Mesenteric fat pad (tissue), 1 donor: ENCODE measurements at regions not wholly inside any gene's neighbourhood (a gene's known extent, or its start where the extent isn't known, plus 50 kb on each side); places are given as distances from the start of the nearest gene placed in this dataset.

Source experiments
- DNase-seq: peaks from one replicate; pipeline ENCODE4 v3.0.0-alpha.2; 2020; ENCODE audit warnings: low spot score
- donor health status: DM: yes; HTN: yes; CAD: no.

DNA sequence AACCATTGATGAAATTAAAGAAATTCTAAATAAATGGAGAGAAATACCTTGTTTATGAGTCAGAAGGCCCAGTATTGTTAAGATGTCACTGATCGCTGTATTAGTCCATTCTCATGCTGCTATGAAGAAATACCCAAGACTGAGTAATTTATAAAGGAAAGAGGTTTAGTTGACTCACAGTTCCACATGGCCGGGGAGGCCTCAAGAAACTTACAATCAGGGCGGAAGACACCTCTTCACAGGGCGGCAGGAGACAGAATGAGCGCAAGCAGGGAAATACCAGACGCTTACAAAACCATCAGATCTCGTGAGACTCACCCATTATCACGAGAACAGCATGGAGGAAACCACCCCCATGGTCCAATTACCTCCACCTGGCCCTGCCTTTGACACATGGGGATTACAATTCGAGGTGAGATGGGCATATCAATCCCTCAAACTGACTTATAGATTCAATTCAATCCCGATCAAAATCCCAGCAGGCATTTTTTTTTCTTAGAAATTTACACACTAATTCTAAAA lies 157.2 kb downstream of the ENGASE start:
- DNase-seq, result no peak

DNA sequence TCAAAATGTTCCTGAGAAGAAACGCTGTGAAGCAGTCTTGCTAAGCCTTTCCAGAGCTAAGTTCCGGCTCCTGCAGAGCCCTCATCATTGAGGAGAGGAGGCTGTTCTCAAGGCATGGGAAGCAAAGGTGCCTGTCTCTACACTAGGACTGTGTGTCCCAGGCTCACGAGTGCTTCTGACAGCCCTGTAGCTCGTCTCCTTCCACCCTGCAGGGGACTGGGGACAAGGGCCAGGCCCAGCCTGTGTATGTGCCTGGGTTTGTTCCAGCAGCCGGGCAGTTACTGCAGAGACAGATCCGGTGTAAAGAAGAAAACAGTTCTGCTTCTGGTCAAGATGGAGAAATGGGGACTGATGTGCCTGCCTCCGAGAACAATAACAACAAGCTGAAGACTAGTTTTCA lies 156.0 kb downstream of the ENGASE start:
- no peak for DNase-seq

DNA sequence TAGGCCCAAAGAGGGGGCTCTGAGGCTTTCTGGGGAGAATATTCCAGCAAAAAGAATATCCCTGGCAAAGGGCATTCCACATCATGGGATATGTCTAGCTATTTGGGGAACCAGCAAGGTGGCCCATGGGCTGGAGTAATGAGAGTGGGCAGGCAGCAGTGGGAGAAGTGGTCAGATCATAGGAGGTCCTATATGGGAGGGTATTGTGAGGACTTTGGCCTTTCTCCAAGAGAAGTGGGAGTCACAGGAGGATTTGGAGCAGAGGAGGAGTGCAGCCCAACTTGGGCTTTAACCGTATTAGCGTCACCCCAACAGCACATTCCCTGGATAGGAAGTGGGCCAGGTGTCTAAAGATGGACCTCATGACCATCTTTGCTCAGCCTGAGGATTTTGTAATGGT lies 151.4 kb downstream of the ENGASE start:
- no peak for DNase-seq

DNA sequence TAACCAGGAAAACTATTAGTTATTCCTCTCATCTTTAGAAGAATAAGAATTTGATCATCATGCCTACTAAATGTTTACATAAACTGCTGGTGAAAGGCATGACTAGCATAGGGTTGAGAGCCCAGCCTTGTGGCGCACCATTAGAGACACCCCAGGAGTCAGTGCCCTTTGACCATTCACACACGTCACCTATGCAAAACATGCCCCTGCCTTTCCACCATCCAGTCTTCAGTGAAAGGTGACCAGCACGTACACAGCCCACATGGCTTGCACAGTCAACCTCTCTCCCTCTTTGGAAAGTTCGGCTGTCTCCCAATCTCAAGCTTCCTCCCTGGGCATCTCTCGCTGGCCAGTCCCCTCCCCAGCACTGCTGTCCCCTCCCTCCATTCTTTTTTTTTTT lies 150.3 kb downstream of the ENGASE start:
- no peak for DNase-seq

DNA sequence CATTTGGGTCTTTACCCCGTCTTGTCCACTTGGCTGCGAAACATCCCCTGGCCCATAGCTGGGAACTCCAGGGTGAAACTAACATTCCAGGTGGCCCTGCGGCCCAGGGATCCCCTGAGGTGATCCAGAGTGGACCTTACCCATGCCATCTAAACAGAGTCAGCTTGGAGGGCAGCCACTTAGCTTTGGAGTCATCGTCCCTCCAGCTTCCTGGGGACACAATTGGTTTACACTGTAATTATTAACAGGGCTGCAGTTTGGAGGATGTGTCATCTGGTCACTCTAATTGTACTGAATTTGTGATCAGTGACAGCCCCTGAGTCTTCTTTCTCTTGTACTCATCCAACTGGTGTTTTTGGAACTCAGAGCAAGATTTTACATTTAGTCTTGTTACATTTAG lies 149.9 kb downstream of the ENGASE start:
- DNase-seq, result no peak

DNA sequence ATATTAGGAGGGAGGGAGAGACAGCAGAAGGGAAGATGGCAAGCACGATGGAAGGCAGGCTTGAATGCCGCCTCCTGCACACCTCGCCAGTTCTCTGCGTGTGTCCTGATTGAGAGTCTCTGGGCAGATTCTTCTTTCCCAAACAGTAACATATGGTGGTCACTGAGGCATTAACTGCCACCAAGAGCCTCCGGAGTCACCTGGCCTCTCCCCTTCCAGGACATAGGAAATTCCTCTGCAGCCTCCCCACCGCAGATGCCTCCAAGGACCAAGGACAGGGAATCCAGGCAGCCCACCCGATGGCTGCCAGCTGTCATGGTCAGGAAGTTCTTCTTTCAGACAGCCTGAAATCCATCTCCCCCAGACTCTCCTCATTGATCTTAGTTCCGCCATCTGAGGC lies 149.3 kb downstream of the ENGASE start:
- no peak for DNase-seq

DNA sequence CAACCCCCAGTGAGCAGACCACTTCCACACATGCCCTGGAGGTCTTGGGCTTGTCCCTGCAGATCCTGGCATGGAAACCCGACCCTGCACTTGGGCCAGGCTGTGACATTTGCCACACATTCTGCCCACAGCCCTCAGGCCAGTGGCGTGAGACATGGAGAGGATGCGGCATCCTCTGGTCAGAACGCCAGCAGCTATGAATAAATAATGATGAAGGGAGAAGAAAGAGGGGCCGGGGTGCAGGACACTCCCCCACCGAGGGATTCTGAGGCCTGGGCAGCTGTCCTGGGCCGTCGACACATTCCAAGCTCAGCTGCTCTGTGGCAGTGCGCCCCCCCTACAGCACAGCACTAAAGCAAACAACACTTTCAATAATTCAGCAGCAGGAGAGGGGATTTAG lies 148.8 kb downstream of the ENGASE start:
- DNase-seq, result no peak

DNA sequence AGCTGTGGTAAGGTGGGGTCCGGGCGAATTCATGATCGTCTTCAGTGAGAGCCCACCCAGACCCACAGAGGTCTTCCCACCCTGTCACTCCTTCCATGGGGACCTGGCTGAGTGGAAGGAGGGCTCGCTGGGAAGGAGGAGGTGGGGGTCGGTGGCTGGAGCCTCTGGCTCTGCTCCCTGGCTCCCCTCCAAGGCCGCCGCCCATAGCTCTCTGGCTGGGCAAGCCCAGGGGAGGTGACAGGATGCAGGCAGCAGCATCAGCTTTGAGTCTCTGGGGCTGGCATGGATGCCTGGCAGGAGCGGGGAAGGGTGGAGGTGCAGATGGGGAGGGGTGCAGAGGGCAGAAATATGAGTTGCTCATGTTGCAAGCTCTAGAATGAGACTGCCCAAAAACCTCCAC lies 147.0 kb downstream of the ENGASE start:
- DNase-seq, result no peak

DNA sequence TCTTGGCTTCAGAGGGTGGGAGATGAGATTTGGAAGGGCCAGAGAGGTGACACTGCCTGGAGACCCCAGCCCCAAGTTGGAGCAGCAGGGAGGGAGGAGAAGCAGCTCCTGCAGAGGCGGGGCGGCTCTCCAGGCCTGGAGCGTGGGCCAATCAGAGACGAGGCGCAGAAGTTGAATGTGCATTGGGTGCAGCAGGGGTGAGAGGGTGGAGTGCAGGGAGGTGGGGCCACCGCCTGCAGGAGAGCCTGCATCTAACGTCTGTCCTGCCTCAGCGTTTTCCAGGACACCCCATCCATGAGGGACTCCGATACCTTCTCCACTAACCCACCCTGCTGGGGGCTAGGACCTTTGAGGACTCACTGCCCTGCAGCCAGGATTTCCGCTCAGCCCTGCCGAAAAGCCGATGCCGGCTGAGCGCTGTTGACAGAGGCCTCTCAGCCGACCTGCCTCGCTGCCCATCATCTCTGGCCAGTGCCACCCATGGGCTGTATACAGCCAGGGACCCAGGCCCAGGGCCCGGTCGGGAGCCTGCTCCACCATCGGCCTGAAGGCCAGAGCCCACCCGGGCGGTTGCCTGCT lies 146.2 kb downstream of the ENGASE start:
- no peak for DNase-seq

DNA sequence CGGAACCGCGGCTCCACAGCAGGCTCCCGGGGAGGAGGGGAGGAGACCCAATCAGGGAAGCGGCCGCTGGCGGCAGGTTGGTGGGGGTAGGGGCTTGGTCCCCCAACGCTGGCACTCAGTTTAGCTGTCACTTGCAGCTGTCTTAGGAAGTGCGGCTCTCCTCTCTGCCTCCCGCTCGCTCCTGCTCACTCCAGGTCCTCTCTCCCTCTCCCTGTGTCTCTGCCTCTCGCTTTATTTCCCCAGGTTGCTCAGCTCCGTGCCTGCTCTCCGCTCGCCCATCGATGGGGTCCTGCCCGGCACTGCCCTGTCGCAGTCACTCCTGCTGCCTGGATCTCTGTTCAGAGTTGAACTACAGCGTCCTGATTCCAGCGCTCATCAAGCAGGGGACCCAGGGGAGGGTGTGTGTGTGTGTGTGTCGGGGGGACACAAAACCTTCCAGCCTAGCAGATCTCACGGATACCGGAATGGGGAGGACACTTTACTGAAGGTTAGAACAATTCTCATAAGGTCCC lies 145.6 kb downstream of the ENGASE start:
- no peak for DNase-seq

DNA sequence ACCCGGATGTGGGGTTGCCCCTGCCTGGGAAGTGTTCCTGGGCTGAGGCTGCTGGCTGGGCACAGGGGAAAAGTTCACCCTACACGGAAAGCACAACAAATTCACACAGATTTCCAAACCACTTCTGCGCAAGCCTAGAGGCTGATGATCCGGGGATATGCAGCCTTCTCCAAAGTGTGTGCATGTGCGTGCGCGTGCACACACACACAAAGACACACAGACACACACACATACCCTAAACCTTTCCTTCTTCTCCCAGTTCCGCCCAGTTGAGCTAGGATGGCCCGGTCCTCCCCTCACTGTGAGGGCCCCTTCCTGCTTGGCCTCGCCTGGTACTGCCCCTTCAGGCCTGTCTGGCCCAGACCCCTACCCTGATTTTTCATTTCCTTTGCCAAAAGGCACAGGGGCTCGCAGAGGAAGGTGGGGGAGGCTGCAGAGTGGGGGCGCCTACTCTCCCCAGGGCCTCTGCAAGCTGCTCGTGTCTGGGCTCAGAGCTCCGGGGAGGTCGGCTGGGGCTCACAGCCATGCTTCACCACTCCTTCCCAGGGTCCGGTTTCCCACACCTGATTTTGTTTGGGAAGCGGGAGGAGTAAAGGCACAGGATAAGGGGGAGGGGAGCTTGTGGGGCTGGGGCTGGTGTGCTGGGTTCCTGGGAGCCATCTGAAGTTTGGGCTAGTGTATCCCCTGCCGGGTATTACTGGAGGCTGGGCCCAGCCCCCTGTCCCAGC lies 144.7 kb downstream of the ENGASE start:
- no peak for DNase-seq

DNA sequence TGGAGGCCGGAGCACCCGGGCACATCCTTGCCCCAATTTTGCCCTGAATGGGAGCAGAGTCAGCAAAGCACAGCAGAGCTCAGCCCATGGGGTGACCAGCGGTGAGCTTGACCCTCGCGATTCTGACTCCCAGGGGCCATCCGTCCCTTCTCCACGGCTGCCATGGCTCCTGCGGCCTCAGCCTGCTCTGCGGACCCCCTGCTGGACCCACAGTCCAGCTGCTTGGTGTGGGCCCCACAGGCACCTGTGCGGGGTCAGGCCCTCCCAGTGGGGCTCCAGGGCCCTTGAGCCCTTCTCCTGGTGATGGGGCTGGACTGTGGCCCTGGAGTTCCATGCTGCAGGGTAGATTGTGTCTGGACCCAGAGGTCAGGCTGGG lies 144.2 kb downstream of the ENGASE start:
- no peak for DNase-seq

DNA sequence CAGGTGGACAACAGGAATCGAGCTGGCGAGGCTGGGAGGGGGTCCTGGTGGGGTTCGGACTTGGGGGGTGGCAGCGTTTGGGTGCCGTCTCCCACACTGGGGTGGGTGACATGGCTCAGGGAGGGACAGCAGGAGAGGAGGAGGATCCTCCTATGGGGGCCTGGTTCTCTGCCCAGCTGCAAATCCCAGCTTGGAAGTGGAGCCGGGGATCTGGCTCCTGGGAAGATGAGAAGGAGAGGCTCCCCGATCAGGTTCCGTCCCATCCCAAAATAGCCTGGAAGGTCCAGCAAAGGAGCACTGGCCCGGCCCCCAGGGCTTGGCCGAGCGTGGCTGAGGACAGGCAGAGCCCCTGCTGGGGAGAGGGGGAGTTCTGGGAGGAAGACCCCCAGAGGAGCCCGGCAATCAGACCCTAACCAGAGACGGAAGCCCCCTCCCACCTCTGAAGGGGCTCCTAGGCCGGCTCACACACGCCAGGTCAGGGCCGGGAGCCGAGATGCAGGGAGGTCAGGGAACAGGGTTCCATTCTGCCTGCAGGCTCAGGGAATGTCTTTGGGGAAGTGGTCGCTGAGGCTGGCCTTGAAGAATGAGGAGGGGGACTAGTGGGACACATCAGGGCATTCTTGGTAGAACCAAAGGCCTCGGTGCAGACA lies 143.7 kb downstream of the ENGASE start:
- DNase-seq, result no peak

DNA sequence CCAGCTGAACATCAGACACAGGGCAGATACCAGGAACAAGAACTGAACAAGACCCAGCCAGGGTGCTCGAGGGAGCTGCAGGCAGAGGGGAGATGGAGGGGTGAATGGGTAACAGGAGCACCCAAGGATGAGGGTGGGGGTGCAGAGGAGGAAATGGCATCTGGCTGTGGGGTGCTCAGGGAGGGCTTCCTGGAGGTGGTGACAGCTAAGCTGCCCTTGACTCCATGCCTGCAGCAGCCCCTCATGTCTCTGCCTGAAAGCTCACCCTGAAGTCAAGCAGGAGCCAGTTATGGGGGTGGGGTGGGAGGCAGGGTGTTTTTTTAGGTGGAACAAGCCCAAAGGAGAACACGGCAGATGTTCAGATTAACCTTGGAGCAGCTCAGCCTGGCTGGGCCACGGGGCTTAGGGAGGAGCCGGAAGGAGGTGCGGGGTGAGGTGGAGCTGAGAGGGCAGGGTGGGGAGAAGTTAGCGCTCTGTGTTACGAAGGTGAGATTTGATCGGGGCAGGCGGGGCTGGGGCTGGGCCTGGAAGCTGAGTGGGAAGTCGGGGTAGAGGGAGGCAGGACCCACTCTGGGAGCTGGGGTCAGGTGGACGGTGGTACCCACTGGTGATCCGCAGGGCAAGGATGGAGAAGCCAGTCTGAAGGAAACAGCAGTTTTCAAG lies 143.0 kb downstream of the ENGASE start:
- no peak for DNase-seq

DNA sequence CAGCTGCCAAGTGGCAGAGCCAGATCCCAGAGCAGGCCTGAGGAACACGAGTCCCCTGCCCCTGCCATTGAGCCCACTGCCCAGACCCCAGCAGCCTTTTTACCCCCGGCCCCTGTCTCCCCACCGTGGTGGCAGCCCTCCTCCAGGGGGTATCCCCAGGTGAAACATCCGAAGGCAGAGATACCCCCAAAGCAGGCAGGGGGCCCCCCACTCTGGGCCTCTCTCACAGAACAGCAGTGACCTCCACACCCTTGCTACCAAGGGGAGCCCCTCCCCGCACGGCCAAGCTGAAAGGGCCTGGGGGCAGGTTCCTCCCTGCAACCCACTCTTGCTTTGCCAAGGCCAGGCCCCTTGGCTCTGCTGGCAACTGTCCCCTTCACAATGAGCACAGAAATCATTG lies 142.2 kb downstream of the ENGASE start:
- DNase-seq, result no peak

DNA sequence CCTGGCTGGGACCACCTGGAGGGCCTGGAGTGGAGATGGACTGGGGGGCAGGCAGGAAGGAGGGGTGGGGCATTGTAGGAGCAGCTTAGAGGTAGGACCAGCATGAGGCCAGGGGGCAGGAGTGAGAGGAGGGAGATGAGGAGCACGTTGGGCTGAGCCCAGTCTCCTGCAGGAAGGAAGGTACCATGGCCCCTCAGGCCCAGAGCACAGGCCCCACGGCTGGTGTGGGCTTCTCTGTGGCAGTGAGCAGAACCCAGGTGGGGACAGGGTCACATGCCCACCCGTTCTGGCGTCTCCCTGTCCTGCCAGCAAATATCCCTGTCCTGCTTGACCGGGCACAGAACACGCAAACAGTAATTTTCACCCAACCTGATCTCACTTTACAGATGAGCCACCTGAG lies 141.8 kb downstream of the ENGASE start:
- no peak for DNase-seq

DNA sequence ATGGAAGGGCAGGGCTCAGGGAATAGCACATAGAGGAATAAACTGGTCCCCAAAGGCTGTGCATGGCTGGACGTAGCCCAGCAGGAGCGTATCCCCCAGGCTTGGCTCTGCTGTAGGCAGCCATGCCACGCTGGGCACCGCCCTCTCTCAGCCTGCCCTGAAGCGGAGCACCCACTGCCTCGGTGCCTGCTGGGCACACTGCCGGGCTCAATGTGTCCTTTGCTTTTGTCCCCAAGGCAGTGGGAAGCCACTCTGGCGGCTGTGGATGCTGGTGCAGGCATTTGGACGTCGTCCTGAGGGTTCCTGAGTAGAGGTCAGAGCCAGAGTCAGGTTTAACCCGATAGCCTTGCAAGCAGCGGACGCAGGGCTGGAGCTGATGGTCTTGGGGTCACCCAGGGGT lies 141.0 kb downstream of the ENGASE start:
- no peak for DNase-seq

DNA sequence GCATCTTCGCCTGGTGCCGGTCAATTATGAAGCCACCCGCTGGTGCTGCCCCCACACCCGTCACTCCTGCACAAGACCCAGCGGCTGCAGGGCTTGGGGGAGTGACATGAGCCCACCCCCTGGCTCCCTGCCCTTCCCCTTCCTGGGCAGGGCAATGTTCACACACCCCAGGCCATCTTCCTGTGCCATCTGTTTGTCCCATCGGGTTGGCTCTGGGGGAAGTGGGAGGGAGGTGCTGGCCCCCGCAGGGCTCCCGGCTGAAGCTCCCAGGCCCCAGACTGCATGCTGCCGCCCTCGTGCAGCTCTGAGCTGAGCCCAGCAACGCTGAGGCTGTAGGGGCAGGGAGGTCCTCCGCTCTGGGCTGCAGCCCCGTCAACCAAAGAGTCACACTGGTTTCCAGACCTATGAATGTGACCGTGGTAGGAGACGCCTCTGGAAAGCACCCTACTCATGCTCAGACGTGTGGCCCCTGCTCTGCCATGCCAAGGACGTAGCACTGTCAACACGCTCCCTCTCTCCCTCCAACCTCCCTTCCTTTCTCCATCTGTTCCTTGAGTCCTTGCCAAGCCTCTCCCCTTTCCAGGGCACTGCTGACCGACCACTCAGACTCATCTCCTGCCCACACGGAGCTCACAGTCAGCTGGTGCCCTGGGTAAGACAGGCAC lies 140.4 kb downstream of the ENGASE start:
- no peak for DNase-seq

DNA sequence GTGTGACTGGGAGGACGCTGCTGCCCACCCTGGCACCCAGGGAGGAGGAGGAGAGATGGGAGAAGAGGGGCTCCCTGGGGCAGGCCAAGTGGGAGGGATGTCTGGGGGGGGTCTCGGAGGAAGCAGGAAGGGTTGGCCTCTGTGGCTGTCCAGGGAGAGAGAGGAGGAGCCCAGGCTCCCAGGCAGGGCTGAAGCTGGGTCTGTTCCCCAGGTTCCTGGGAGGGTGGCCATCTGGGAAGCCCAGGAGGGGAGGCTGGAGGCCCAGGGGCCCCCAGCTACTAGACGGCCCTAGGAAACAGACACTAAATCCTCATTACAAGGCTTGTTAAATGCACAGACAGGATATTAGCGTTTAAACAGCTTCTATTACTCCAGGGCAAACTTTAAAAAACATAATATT lies 139.8 kb downstream of the ENGASE start:
- no peak for DNase-seq

DNA sequence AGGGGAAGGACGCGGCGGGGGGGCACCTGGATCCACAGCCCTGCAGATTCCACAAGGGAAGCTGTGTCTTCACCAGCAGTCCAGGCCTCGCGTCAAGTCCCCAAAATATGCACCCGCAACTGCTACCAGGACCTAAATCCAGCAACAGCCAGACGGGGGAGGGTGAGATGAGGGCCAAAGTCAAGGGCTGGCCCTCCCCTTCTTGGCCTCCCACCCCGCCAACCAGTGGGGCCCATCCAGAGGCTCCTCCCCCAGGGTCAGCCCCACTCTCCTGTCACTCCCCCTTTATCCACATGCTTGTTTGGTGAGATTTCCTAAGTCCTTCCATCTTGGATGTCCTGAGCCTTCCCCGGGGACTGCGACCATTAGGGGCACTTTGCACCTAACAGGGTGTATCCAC lies 138.7 kb downstream of the ENGASE start:
- DNase-seq, result no peak
